Left forelimb (tissue), 1 donor: ENCODE measurements at regions not wholly inside any gene's neighbourhood (a gene's known extent, or its start where the extent isn't known, plus 50 kb on each side); places are given as distances from the start of the nearest gene placed in this dataset.

Experiments
- DNase-seq: peaks from one replicate; pipeline ENCODE4 v3.0.0-alpha.2; 2018; ENCODE audit warnings: low spot score

- DNase-seq, result no peak
Measured at GRCh38 chr4:171759274-171759673, 53.9 kb upstream of the GALNTL6 start.

- DNase-seq, result no peak
Measured at GRCh38 chr4:171751538-171751937, 61.7 kb upstream of the GALNTL6 start.

- no peak for DNase-seq
Measured at GRCh38 chr4:171746418-171746817, 66.8 kb upstream of the GALNTL6 start.

- no peak for DNase-seq
Measured at GRCh38 chr4:171742436-171742835, 70.8 kb upstream of the GALNTL6 start.

- DNase-seq, result no peak
Measured at GRCh38 chr4:171727185-171727584, 86.0 kb upstream of the GALNTL6 start.

- DNase-seq, result no peak
Measured at GRCh38 chr4:171721937-171722336, 91.3 kb upstream of the GALNTL6 start.

GRCh38 chr4:171719691-171720090 lies 93.5 kb upstream of the GALNTL6 start:
- DNase-seq, result no peak

- no peak for DNase-seq
Measured at GRCh38 chr4:171718665-171719064, 94.5 kb upstream of the GALNTL6 start.

- DNase-seq, result no peak
Measured at GRCh38 chr4:171718069-171718468, 95.1 kb upstream of the GALNTL6 start.

GRCh38 chr4:171717231-171717741 lies 95.9 kb upstream of the GALNTL6 start:
- no peak for DNase-seq

- no peak for DNase-seq
Measured at GRCh38 chr4:171715973-171716372, 97.2 kb upstream of the GALNTL6 start.

- DNase-seq, result no peak
Measured at GRCh38 chr4:171714791-171715454, 98.3 kb upstream of the GALNTL6 start.

GRCh38 chr4:171710743-171711142 lies 102.5 kb upstream of the GALNTL6 start:
- no peak for DNase-seq

- DNase-seq, result no peak
Measured at GRCh38 chr4:171676555-171677215, 136.5 kb upstream of the GALNTL6 start.

GRCh38 chr4:171674781-171675180 lies 138.4 kb upstream of the GALNTL6 start:
- no peak for DNase-seq

- no peak for DNase-seq
Measured at GRCh38 chr4:171668403-171668802, 144.8 kb upstream of the GALNTL6 start.

- DNase-seq, result no peak
Measured at GRCh38 chr4:171667906-171668305, 145.3 kb upstream of the GALNTL6 start.

GRCh38 chr4:171651071-171651470 lies 162.1 kb upstream of the GALNTL6 start:
- DNase-seq, result no peak

GRCh38 chr4:171650543-171650942 lies 162.7 kb upstream of the GALNTL6 start:
- DNase-seq, result no peak

GRCh38 chr4:171648926-171649325 lies 164.3 kb upstream of the GALNTL6 start:
- DNase-seq, result no peak

GRCh38 chr4:171646984-171647383 lies 166.2 kb upstream of the GALNTL6 start:
- no peak for DNase-seq

GRCh38 chr4:171644430-171645057 lies 168.7 kb upstream of the GALNTL6 start:
- DNase-seq, result no peak

GRCh38 chr4:171639540-171639939 lies 173.7 kb upstream of the GALNTL6 start:
- DNase-seq, result no peak
